ENCODE measurements at regions not wholly inside any gene's neighbourhood (a gene's known extent, or its start where the extent isn't known, plus 50 kb on each side); places are given as distances from the start of the nearest gene placed in this dataset.

- Histone ChIP-seq H3K27ac (no peak overlapping the region), H3K4me3 (no peak overlapping the region)
- DNase-seq (ENCODE audit: low spot score) = no peak
- no peak for TF ChIP-seq CTCF (IDR thresholded peaks at IDR 0.05)
Observed at GRCh38 chr20:17003170-17003870, 223.5 kb upstream of the PCSK2 start.

- H3K27ac ChIP-seq = no peak overlapping the region
- H3K4me3 ChIP-seq = no peak overlapping the region
- no peak for DNase-seq (ENCODE audit: low spot score)
- TF ChIP-seq CTCF (IDR thresholded peaks at IDR 0.05) = no peak
Observed at GRCh38 chr20:17010181-17010580, 216.7 kb upstream of the PCSK2 start.

- Histone ChIP-seq H3K27ac (no peak overlapping the region), H3K4me3 (no peak overlapping the region)
- DNase-seq (ENCODE audit: low spot score) = no peak
- TF ChIP-seq CTCF (IDR thresholded peaks at IDR 0.05) = no peak
Observed at GRCh38 chr20:17012546-17013226, 214.2 kb upstream of the PCSK2 start.

- TF ChIP-seq CTCF (IDR thresholded peaks at IDR 0.05) = no peak
- H3K4me3 ChIP-seq = no peak overlapping the region
- DNase-seq (ENCODE audit: low spot score) = no peak
- H3K27ac ChIP-seq = no peak overlapping the region
Observed at GRCh38 chr20:17014217-17014616, 212.6 kb upstream of the PCSK2 start.

GRCh38 chr20:17014756-17015366, 212.0 kb upstream of the PCSK2 start:
- no peak for TF ChIP-seq CTCF (IDR thresholded peaks at IDR 0.05)
- H3K4me3 ChIP-seq = no peak overlapping the region
- DNase-seq (ENCODE audit: low spot score) = no peak
- no peak overlapping the region for H3K27ac ChIP-seq

GRCh38 chr20:17017232-17017631, 209.6 kb upstream of the PCSK2 start:
- Histone ChIP-seq H3K4me3 (no peak overlapping the region), H3K27ac (no peak overlapping the region)
- no peak for TF ChIP-seq CTCF (IDR thresholded peaks at IDR 0.05)
- no peak for DNase-seq (ENCODE audit: low spot score)
